Osteoblast (primary cell): ENCODE measurements at regions not wholly inside any gene's neighbourhood (a gene's known extent, or its start where the extent isn't known, plus 50 kb on each side); places are given as distances from the start of the nearest gene placed in this dataset.
A peak's percentile ranks its signal among the peaks of the same experiment; 100 is the strongest.

Experiments
- DNase-seq: peaks from one replicate; pipeline ENCODE4 v3.0.0; 2011; ENCODE audit warnings: low spot score, mixed read lengths; ENCODE audit not compliant: insufficient read length; ENCODE audit errors: missing footprints
- H2AFZ ChIP-seq: 2 replicates; pipeline ENCODE4 v1.6.0; 2011; ENCODE audit warnings: mild to moderate bottlenecking, low read length
- H3K27ac ChIP-seq: 2 replicates; pipeline ENCODE4 v1.5.1; 2011; ENCODE audit warnings: mild to moderate bottlenecking, low read depth, low read length, moderate library complexity
- H3K27me3 ChIP-seq: 2 replicates; pipeline ENCODE4 v1.6.0; 2012; ENCODE audit warnings: mild to moderate bottlenecking, control low read depth, inconsistent platforms, low read length, moderate library complexity; ENCODE audit not compliant: insufficient read depth
- H3K36me3 ChIP-seq: 2 replicates; pipeline ENCODE4 v1.5.1; 2011; ENCODE audit warnings: mild to moderate bottlenecking, low read length, control low read depth, moderate library complexity; ENCODE audit not compliant: insufficient read depth
- H3K4me1 ChIP-seq: 2 replicates; pipeline ENCODE4 v1.5.1; 2011; ENCODE audit warnings: mild to moderate bottlenecking, low read length, control low read depth, moderate library complexity; ENCODE audit not compliant: insufficient read depth
- H3K4me2 ChIP-seq: 2 replicates; pipeline ENCODE4 v1.6.0; 2011; ENCODE audit warnings: mild to moderate bottlenecking, low read length; ENCODE audit not compliant: insufficient read depth
- H3K4me3 ChIP-seq: fragments of 200-600 bp; sonication (generic); 3 replicates; pipeline ENCODE4 v1.5.1; 2012; ENCODE audit warnings: mild to moderate bottlenecking, low read length, inconsistent platforms; ENCODE audit not compliant: insufficient read depth
- H3K79me2 ChIP-seq: 2 replicates; pipeline ENCODE4 v1.6.0; 2012; ENCODE audit warnings: mild to moderate bottlenecking, low read length, control low read depth, inconsistent platforms; ENCODE audit not compliant: insufficient read depth
- H3K9me3 ChIP-seq: 2 replicates; pipeline ENCODE4 v1.5.1; 2011; ENCODE audit warnings: low read depth, low read length, control low read depth
- H4K20me1 ChIP-seq: 2 replicates; pipeline ENCODE4 v1.6.0; 2012; ENCODE audit warnings: mild to moderate bottlenecking, low read length, control low read depth; ENCODE audit not compliant: insufficient read depth
- TF ChIP-seq, protein P1 (sequence below): IDR thresholded peaks from 2 replicates; pipeline ENCODE4 v1.5.1; 2011; ENCODE audit warnings: mild to moderate bottlenecking, low read depth, low read length, moderate library complexity; ENCODE audit errors: extremely low read depth

- no peaks in the 10 kb centered on the region for H3K79me2 ChIP-seq
- DNase-seq, result peak; percentile 10
- TF ChIP-seq, protein P1, sequence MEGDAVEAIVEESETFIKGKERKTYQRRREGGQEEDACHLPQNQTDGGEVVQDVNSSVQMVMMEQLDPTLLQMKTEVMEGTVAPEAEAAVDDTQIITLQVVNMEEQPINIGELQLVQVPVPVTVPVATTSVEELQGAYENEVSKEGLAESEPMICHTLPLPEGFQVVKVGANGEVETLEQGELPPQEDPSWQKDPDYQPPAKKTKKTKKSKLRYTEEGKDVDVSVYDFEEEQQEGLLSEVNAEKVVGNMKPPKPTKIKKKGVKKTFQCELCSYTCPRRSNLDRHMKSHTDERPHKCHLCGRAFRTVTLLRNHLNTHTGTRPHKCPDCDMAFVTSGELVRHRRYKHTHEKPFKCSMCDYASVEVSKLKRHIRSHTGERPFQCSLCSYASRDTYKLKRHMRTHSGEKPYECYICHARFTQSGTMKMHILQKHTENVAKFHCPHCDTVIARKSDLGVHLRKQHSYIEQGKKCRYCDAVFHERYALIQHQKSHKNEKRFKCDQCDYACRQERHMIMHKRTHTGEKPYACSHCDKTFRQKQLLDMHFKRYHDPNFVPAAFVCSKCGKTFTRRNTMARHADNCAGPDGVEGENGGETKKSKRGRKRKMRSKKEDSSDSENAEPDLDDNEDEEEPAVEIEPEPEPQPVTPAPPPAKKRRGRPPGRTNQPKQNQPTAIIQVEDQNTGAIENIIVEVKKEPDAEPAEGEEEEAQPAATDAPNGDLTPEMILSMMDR, result no peak
- no peak overlapping the region for H2AFZ ChIP-seq
- H3K9me3 ChIP-seq, result no peaks in the 10 kb centered on the region
- H3K27ac ChIP-seq, result no peak overlapping the region
- H3K27me3 ChIP-seq, result no peaks in the 10 kb centered on the region
- H3K4me2 ChIP-seq, result peak overlapping the region; percentile 15
- H3K4me1 ChIP-seq, result no peaks in the 10 kb centered on the region
- no peak overlapping the region for H3K4me3 ChIP-seq
- no peaks in the 10 kb centered on the region for H3K36me3 ChIP-seq
- H4K20me1 ChIP-seq, result no peaks in the 10 kb centered on the region
These were observed 263.1 kb upstream of the PITRM1 start for GRCh38 chr10:3435671-3436070.

DNA sequence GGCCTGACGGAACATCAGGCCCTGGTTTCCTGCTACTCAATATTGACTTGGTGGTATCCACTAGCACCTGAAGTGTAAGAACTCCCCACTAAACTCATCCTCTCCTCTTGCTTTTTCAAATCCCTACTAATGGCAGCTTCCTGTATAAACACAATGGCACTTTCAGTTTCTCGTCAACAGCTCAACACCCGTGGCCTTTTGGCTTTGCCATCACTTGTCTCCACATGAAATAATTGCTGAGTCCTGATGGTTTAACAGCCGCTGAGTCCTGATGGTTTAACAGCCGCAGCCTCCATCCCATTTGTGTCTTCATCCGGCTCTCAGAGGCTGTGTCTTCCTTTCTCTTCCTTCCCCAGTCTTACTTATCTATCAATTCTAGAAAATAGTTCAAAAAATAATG is 261.4 kb upstream of the PITRM1 start:
- no peak for DNase-seq
- no peaks in the 10 kb centered on the region for H3K79me2 ChIP-seq
- no peak overlapping the region for H3K4me3 ChIP-seq
- H3K27me3 ChIP-seq, result no peaks in the 10 kb centered on the region
- no peak overlapping the region for H2AFZ ChIP-seq
- TF ChIP-seq, protein P1, result no peak
- H3K4me2 ChIP-seq, result no peak overlapping the region
- H3K27ac ChIP-seq, result no peak overlapping the region
- no peaks in the 10 kb centered on the region for H4K20me1 ChIP-seq
- no peaks in the 10 kb centered on the region for H3K9me3 ChIP-seq
- H3K36me3 ChIP-seq, result no peaks in the 10 kb centered on the region
- no peaks in the 10 kb centered on the region for H3K4me1 ChIP-seq

DNA sequence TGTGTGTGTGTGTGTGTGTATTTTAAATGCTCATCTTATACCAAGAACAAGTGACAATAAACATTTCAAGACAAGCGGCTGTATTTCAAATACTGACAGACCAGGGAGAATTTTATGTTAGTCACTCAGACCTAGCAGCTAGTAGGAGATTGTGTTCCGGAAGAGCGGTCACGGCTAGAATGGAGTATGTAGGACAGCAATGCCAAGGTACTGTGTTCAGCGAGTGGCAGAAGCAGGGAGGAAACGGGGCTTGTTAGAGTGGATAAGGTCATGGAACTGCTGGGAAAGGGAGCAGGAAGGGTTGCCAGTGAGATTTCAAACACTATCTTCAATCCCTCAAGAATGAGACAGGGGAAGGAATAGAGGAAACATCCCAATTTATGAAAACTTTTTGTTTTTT is 260.5 kb upstream of the PITRM1 start:
- Histone ChIP-seq H3K27me3 (no peaks in the 10 kb centered on the region), H3K9me3 (no peaks in the 10 kb centered on the region), H2AFZ (no peak overlapping the region), H4K20me1 (no peaks in the 10 kb centered on the region), H3K27ac (no peak overlapping the region), H3K36me3 (no peaks in the 10 kb centered on the region), H3K4me3 (no peak overlapping the region), H3K4me2 (no peak overlapping the region), H3K4me1 (no peaks in the 10 kb centered on the region), H3K79me2 (no peaks in the 10 kb centered on the region)
- TF ChIP-seq, protein P1, result no peak
- no peak for DNase-seq

- no peaks in the 10 kb centered on the region for H3K36me3 ChIP-seq
- DNase-seq, result no peak
- no peak overlapping the region for H2AFZ ChIP-seq
- no peak overlapping the region for H3K27ac ChIP-seq
- H3K4me3 ChIP-seq, result no peak overlapping the region
- H3K4me1 ChIP-seq, result no peaks in the 10 kb centered on the region
- H3K4me2 ChIP-seq, result no peak overlapping the region
- no peaks in the 10 kb centered on the region for H3K27me3 ChIP-seq
- no peaks in the 10 kb centered on the region for H3K9me3 ChIP-seq
- no peaks in the 10 kb centered on the region for H4K20me1 ChIP-seq
- no peaks in the 10 kb centered on the region for H3K79me2 ChIP-seq
- TF ChIP-seq, protein P1, result peak; percentile 8
These were observed 259.7 kb upstream of the PITRM1 start for GRCh38 chr10:3432081-3432825.
